Epithelial cell of esophagus (primary cell): ENCODE measurements at regions not wholly inside any gene's neighbourhood (a gene's known extent, or its start where the extent isn't known, plus 50 kb on each side); places are given as distances from the start of the nearest gene placed in this dataset.

ENCODE experiments used
- DNase-seq: peaks from one replicate; pipeline ENCODE4 v3.0.0; 2010; ENCODE audit warnings: low read depth
- H3K4me3 ChIP-seq: 2 replicates; pipeline ENCODE4 v1.5.1; 2011; ENCODE audit warnings: mild to moderate bottlenecking, low read length, control low read depth
- CTCF ChIP-seq: IDR thresholded peaks from 2 replicates; pipeline ENCODE4 v1.5.1; 2011; ENCODE audit warnings: low read depth, mild to moderate bottlenecking, low read length, control low read depth, inconsistent platforms; ENCODE audit not compliant: insufficient read depth; ENCODE audit errors: missing control alignments

GRCh38 chr14:86570371-86570770, 1040.4 kb downstream of the FLRT2 start:
- no peak for TF ChIP-seq CTCF
- peak; percentile 35 for DNase-seq
- H3K4me3 ChIP-seq: no peak overlapping the region

- no peak for TF ChIP-seq CTCF
- no peak overlapping the region for H3K4me3 ChIP-seq
Measured at GRCh38 chr14:86543521-86543920, 1013.6 kb downstream of the FLRT2 start.

GRCh38 chr14:86541972-86542371, 1012.0 kb downstream of the FLRT2 start:
- no peak overlapping the region for H3K4me3 ChIP-seq
- no peak for DNase-seq
- no peak for TF ChIP-seq CTCF

More at GRCh38 chr14:86543521-86543920, 1013.6 kb downstream of the FLRT2 start:
- no peak for DNase-seq

- no peak for TF ChIP-seq CTCF
- DNase-seq: no peak
- no peak overlapping the region for H3K4me3 ChIP-seq
Measured at GRCh38 chr14:86540636-86541247, 1010.8 kb downstream of the FLRT2 start.

- no peak for DNase-seq
- no peak for TF ChIP-seq CTCF
- no peak overlapping the region for H3K4me3 ChIP-seq
Measured at GRCh38 chr14:86539361-86540070, 1009.6 kb downstream of the FLRT2 start.

- no peak overlapping the region for H3K4me3 ChIP-seq
- TF ChIP-seq CTCF: no peak
- DNase-seq: no peak
Measured at GRCh38 chr14:86533834-86534233, 1003.9 kb downstream of the FLRT2 start.

GRCh38 chr14:86532219-86532618, 1002.3 kb downstream of the FLRT2 start:
- DNase-seq: peak; percentile 7
- TF ChIP-seq CTCF: no peak
- H3K4me3 ChIP-seq: no peak overlapping the region
